OCI-LY7 (cell line): ENCODE measurements at regions not wholly inside any gene's neighbourhood (a gene's known extent, or its start where the extent isn't known, plus 50 kb on each side); places are given as distances from the start of the nearest gene placed in this dataset.

Experiments used
- BruUV-seq: library from RNA; stranded (reverse); fragments of 400-500 nt; replicated peaks from 2 replicates; lab custom pipeline; 2021; lab: Mats Ljungman, UMichigan
- CTCF ChIA-PET: fragments of 300-600 bp; sonication (Branson Sonifier 250); formaldehyde crosslinking; loops from one replicate; lab custom pipeline; 2022; ENCODE audit warnings: antibody characterized with exemption; ENCODE audit not compliant: unreplicated experiment; lab: Charles Lee
- POLR2A ChIA-PET: fragments of 300-600 bp; sonication (Branson Sonifier 250); formaldehyde crosslinking; loops from one replicate; lab custom pipeline; 2022; ENCODE audit warnings: antibody characterized with exemption; lab: Charles Lee
- DNase-seq: peaks from one replicate; pipeline ENCODE4 v3.0.0-alpha.2; 2015; ENCODE audit warnings: low spot score
- H2AFZ ChIP-seq: fragments of 200-600 bp; sonication (generic), shearing (Covaris generic); 2 replicates; pipeline ENCODE4 v1.6.1; 2014; ENCODE audit warnings: mild to moderate bottlenecking, antibody characterized with exemption, low read length, moderate library complexity
- H3K27ac ChIP-seq: fragments of 200-600 bp; sonication (generic); 2 replicates; pipeline ENCODE4 v1.5.1; 2014; ENCODE audit warnings: mixed run types, low read depth, mild to moderate bottlenecking, moderate library complexity, low read length, inconsistent platforms; ENCODE audit not compliant: poor library complexity, severe bottlenecking
- H3K36me3 ChIP-seq: fragments of 200-600 bp; sonication (generic); 2 replicates; pipeline ENCODE4 v1.6.1; 2014; ENCODE audit warnings: mild to moderate bottlenecking, antibody characterized with exemption, low read length, moderate library complexity, mixed read lengths; ENCODE audit not compliant: insufficient read depth
- H3K4me1 ChIP-seq: fragments of 200-600 bp; sonication (generic); 2 replicates; pipeline ENCODE4 v1.5.1; 2014; ENCODE audit warnings: mild to moderate bottlenecking, low read length; ENCODE audit not compliant: insufficient read depth, poor library complexity, severe bottlenecking
- H3K4me2 ChIP-seq: fragments of 200-600 bp; sonication (generic); 2 replicates; pipeline ENCODE4 v1.6.1; 2014; ENCODE audit warnings: mild to moderate bottlenecking, low read length
- H3K4me3 ChIP-seq: fragments of 200-600 bp; sonication (generic); 2 replicates; pipeline ENCODE4 v1.5.1; 2014; ENCODE audit warnings: mild to moderate bottlenecking, low read depth, low read length; ENCODE audit not compliant: poor library complexity, severe bottlenecking
- H3K79me2 ChIP-seq: fragments of 200-600 bp; sonication (generic); 2 replicates; pipeline ENCODE4 v1.6.1; 2016; ENCODE audit warnings: low read depth, mild to moderate bottlenecking, low read length, moderate library complexity, mixed read lengths; ENCODE audit not compliant: insufficient read depth
- H3K9me2 ChIP-seq: fragments of 200-600 bp; sonication (generic); 2 replicates; pipeline ENCODE4 v1.6.1; 2016; ENCODE audit warnings: mild to moderate bottlenecking, low read length, mixed read lengths; ENCODE audit not compliant: insufficient read depth
- H3K9me3 ChIP-seq: fragments of 200-600 bp; sonication (generic); 2 replicates; pipeline ENCODE4 v1.6.1; 2014; ENCODE audit warnings: mild to moderate bottlenecking, mixed run types, low read length, mixed read lengths
- H4K20me1 ChIP-seq: fragments of 200-600 bp; sonication (generic); 2 replicates; pipeline ENCODE4 v1.6.1; 2014; ENCODE audit warnings: mild to moderate bottlenecking, antibody characterized with exemption, low read length, moderate library complexity, mixed read lengths; ENCODE audit not compliant: insufficient read depth
- EZH2phosphoT487 ChIP-seq: fragments of 200-600 bp; sonication (generic); IDR thresholded peaks from 2 replicates; pipeline ENCODE4 v1.6.1; 2018; ENCODE audit warnings: low read depth, borderline replicate concordance, mild to moderate bottlenecking, mixed run types, antibody characterized with exemption, low read length, moderate library complexity, mixed read lengths
- intact Hi-C: fragments of 100-400 bp; cut with micrococcal nuclease; formaldehyde crosslinking; loops from one replicate; pipeline ENCODE4 v1.10.0; 2022; ENCODE audit not compliant: unreplicated experiment
- TF ChIP-seq, protein P1 (sequence below): fragments of 200-600 bp; sonication (generic); conservative IDR thresholded peaks from 2 replicates; pipeline ENCODE4 v1.5.1; 2014; ENCODE audit warnings: mild to moderate bottlenecking, antibody characterized with exemption, low read length, moderate library complexity, mixed read lengths

DNA sequence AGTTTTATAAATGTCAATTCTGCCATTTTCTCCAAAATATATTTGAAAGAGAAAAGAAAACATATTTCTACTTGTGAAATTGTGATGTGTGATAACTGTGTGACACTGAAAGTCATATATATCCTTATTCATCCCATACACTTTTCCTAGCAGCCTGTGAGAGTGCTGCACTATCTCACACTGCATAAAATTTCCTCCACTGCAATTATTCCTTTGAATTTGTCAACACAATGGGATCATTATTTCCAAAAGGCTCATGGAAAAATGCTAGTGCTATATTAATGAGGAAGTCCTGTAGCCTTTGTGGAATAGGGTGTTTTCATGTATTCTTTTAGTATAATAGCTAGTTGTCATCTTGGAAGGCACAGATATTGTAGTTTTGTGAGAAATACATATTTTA, 504.1 kb downstream of the RPL10L start:
- Histone ChIP-seq H3K9me3 (no peaks in the 10 kb centered on the region), H3K4me1 (no peaks in the 10 kb centered on the region), H3K9me2 (no peaks in the 10 kb centered on the region), H3K36me3 (no peaks in the 10 kb centered on the region), H2AFZ (no peak overlapping the region), H3K4me3 (no peak overlapping the region), H3K27ac (no peak overlapping the region), H3K4me2 (no peak overlapping the region), H4K20me1 (no peaks in the 10 kb centered on the region), H3K79me2 (no peaks in the 10 kb centered on the region)
- no TSS peak for BruUV-seq
- TF ChIP-seq, protein P1, sequence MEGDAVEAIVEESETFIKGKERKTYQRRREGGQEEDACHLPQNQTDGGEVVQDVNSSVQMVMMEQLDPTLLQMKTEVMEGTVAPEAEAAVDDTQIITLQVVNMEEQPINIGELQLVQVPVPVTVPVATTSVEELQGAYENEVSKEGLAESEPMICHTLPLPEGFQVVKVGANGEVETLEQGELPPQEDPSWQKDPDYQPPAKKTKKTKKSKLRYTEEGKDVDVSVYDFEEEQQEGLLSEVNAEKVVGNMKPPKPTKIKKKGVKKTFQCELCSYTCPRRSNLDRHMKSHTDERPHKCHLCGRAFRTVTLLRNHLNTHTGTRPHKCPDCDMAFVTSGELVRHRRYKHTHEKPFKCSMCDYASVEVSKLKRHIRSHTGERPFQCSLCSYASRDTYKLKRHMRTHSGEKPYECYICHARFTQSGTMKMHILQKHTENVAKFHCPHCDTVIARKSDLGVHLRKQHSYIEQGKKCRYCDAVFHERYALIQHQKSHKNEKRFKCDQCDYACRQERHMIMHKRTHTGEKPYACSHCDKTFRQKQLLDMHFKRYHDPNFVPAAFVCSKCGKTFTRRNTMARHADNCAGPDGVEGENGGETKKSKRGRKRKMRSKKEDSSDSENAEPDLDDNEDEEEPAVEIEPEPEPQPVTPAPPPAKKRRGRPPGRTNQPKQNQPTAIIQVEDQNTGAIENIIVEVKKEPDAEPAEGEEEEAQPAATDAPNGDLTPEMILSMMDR, result no peak
- no peak for TF ChIP-seq EZH2phosphoT487
- intact Hi-C loops, result no loop called here
- no peak for DNase-seq
- ChIA-PET CTCF (no interaction called here), POLR2A (interaction anchor here (0.7 kb wide), 1 partner anchor 1153 kb away, joined by 3 read pairs; no protein-coding TSS in a partner anchor)

DNA sequence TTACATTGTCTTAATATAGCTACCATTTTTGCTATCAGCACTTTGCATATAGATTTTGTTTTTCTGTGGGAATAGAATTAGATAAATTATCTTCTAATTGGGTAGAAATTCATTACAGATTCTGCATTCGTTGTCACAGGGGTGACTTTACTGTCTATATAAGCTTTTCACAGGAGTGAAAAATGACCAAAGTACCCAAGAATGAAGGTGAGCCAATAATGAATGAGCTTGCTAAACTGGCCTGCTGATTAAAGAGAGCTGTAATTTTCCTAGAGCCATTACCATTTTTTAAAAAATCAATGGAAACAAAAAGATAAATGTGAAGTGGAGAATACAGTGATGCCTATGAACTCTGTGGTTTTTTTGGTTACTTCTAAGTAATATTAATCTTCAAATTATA, 504.6 kb downstream of the RPL10L start:
- Histone ChIP-seq H2AFZ (no peak overlapping the region), H3K9me3 (no peaks in the 10 kb centered on the region), H3K36me3 (no peaks in the 10 kb centered on the region), H3K79me2 (no peaks in the 10 kb centered on the region), H3K9me2 (no peaks in the 10 kb centered on the region), H3K4me3 (no peak overlapping the region), H4K20me1 (no peaks in the 10 kb centered on the region), H3K4me2 (no peak overlapping the region), H3K27ac (no peak overlapping the region), H3K4me1 (no peaks in the 10 kb centered on the region)
- CTCF ChIA-PET, result no interaction called here
- no peak for DNase-seq
- POLR2A ChIA-PET, result interaction anchor here (0.7 to 1.1 kb wide), 2 partner anchors 31 to 1153 kb away, joined by 3 to 4 read pairs; no protein-coding TSS in a partner anchor
- intact Hi-C loops, result no loop called here
- TF ChIP-seq EZH2phosphoT487, result no peak
- TF ChIP-seq, protein P1, result no peak
- BruUV-seq, result no TSS peak

DNA sequence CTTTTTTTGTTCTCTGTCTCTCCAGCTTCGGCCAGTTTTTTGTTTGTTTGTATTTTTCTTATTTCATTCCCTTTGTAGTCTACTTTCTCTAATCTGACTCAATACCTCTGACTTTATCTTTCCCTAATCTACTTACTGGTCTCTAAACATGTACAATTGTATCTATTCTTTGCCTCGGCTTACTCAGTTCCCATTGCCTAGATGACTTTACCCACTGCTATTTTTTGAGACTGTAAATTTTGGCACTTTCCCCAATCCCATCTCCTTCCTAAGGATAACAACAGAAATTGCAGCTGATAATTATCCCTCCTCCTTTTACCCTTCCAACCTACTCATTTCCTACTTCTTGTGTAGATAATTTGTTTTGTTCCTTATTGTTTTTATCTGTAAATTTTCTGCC, 511.1 kb downstream of the RPL10L start:
- no peak for DNase-seq

More for the DNA sequence above, 511.1 kb downstream of the RPL10L start:
- H3K4me1 ChIP-seq, result no peaks in the 10 kb centered on the region
- H3K4me2 ChIP-seq, result no peak overlapping the region
- H4K20me1 ChIP-seq, result no peaks in the 10 kb centered on the region
- no peak overlapping the region for H3K27ac ChIP-seq
- H2AFZ ChIP-seq, result no peak overlapping the region
- H3K36me3 ChIP-seq, result no peaks in the 10 kb centered on the region
- intact Hi-C loops, result no loop called here
- no peaks in the 10 kb centered on the region for H3K9me3 ChIP-seq
- no peaks in the 10 kb centered on the region for H3K79me2 ChIP-seq
- no TSS peak for BruUV-seq
- ChIA-PET CTCF (no interaction called here), POLR2A (no interaction called here)
- no peak overlapping the region for H3K4me3 ChIP-seq
- no peaks in the 10 kb centered on the region for H3K9me2 ChIP-seq
- TF ChIP-seq EZH2phosphoT487, result no peak
- TF ChIP-seq, protein P1, result no peak
